ENCODE measurements at regions not wholly inside any gene's neighbourhood (a gene's known extent, or its start where the extent isn't known, plus 50 kb on each side); places are given as distances from the start of the nearest gene placed in this dataset.

- TF ChIP-seq POLR2A (IDR thresholded peaks at IDR 0.05; ENCODE audit: low read length), result no peak
- no peak for TF ChIP-seq GATA1 (IDR thresholded peaks at IDR 0.05; ENCODE audit: low read depth, low read length)
Measured at GRCh38 chr6:137775720-137776119, 91.3 kb upstream of the TNFAIP3 start.
